GM23338 (cell line): ENCODE measurements at regions not wholly inside any gene's neighbourhood (a gene's known extent, or its start where the extent isn't known, plus 50 kb on each side); places are given as distances from the start of the nearest gene placed in this dataset.
A peak's percentile ranks its signal among the peaks of the same experiment; 100 is the strongest.

ENCODE experiments used
- ATAC-seq: fragments of 200-7000 bp; cut with Tn5 transposase; 3 replicates; pipeline ENCODE4 v1.9.1; 2020
- DNase-seq: peaks from one replicate; pipeline ENCODE4 v3.0.0-alpha.2; 2015; ENCODE audit warnings: low spot score
- H2AFZ ChIP-seq: fragments of 200-600 bp; sonication (generic); 2 replicates; pipeline ENCODE4 v1.8.0; 2016; ENCODE audit warnings: antibody characterized with exemption, mild to moderate bottlenecking, moderate library complexity
- H3F3A ChIP-seq: fragments of 200-600 bp; sonication (generic); replicated peaks from 2 replicates; pipeline ENCODE4 v1.8.0; 2017; ENCODE audit warnings: antibody characterized with exemption, mixed run types, low read depth
- H3K27ac ChIP-seq: fragments of 200-600 bp; sonication (generic); 2 replicates; pipeline ENCODE4 v1.6.1; 2016; ENCODE audit warnings: low read depth
- H3K27me3 ChIP-seq: fragments of 200-600 bp; sonication (generic); 2 replicates; pipeline ENCODE4 v1.8.0; 2016; ENCODE audit warnings: mild to moderate bottlenecking, mixed run types, moderate library complexity; ENCODE audit not compliant: insufficient read depth
- H3K36me3 ChIP-seq: fragments of 200-600 bp; sonication (generic); 2 replicates; pipeline ENCODE4 v1.8.0; 2016; ENCODE audit warnings: mild to moderate bottlenecking; ENCODE audit not compliant: insufficient read depth
- H3K4me1 ChIP-seq: fragments of 200-600 bp; sonication (generic); 2 replicates; pipeline ENCODE4 v1.8.0; 2016; ENCODE audit warnings: mild to moderate bottlenecking, moderate library complexity; ENCODE audit not compliant: insufficient read depth
- H3K4me2 ChIP-seq: fragments of 200-600 bp; sonication (generic); 2 replicates; pipeline ENCODE4 v1.7.1; 2017; ENCODE audit warnings: mixed run types
- H3K4me3 ChIP-seq: fragments of 200-600 bp; sonication (generic); 2 replicates; pipeline ENCODE4 v1.6.1; 2016; ENCODE audit warnings: mixed run types
- H3K79me2 ChIP-seq: fragments of 200-600 bp; sonication (generic); replicated peaks from 2 replicates; pipeline ENCODE4 v1.8.0; 2017; ENCODE audit warnings: mild to moderate bottlenecking; ENCODE audit not compliant: insufficient read depth
- H3K9me2 ChIP-seq: fragments of 200-600 bp; sonication (generic); 2 replicates; pipeline ENCODE4 v1.8.0; 2017; ENCODE audit not compliant: insufficient read depth
- H4K20me1 ChIP-seq: fragments of 200-600 bp; sonication (generic); replicated peaks from 2 replicates; pipeline ENCODE4 v1.8.0; 2017; ENCODE audit warnings: mild to moderate bottlenecking; ENCODE audit not compliant: insufficient read depth
- H3K27ac Mint-ChIP-seq: 2 replicates; pipeline ENCODE4 v1.8.0; 2020; ENCODE audit warnings: inconsistent platforms, mild to moderate bottlenecking, moderate library complexity, mixed read lengths
- H3K27me3 Mint-ChIP-seq: 3 replicates; pipeline ENCODE4 v1.8.0; 2022; ENCODE audit warnings: low read depth, mild to moderate bottlenecking, moderate library complexity, mixed read lengths, inconsistent platforms; ENCODE audit not compliant: insufficient read depth, poor library complexity
- H3K36me3 Mint-ChIP-seq: 3 replicates; pipeline ENCODE4 v1.8.0; 2021; ENCODE audit warnings: low read depth, mild to moderate bottlenecking, inconsistent platforms, moderate library complexity, mixed read lengths
- H3K4me1 Mint-ChIP-seq: 3 replicates; pipeline ENCODE4 v1.8.0; 2020; ENCODE audit warnings: mild to moderate bottlenecking, inconsistent platforms, mixed read lengths
- H3K4me3 Mint-ChIP-seq: 3 replicates; pipeline ENCODE4 v1.8.0; 2021; ENCODE audit warnings: moderate library complexity, mild to moderate bottlenecking, inconsistent platforms, mixed read lengths
- H3K9me3 Mint-ChIP-seq: 3 replicates; pipeline ENCODE4 v1.8.0; 2020; ENCODE audit warnings: moderate library complexity, mild to moderate bottlenecking, inconsistent platforms, mixed read lengths
- CREB1 ChIP-seq: fragments of 250-450 bp; sonication (Bioruptor Pico); IDR thresholded peaks from 2 replicates; pipeline ENCODE4 v1.5.0; 2020; ENCODE audit warnings: low read depth, mild to moderate bottlenecking, moderate library complexity
- EZH2phosphoT487 ChIP-seq: fragments of 200-600 bp; sonication (generic); IDR thresholded peaks from one replicate; pipeline ENCODE4 v1.8.1; 2018; ENCODE audit warnings: antibody characterized with exemption; ENCODE audit not compliant: unreplicated experiment
- JUNB ChIP-seq: IDR thresholded peaks from one replicate; pipeline ENCODE4 v1.6.1; 2016; ENCODE audit warnings: antibody characterized with exemption; ENCODE audit not compliant: unreplicated experiment
- NANOG ChIP-seq: IDR thresholded peaks from 2 replicates; pipeline ENCODE4 v1.6.1; 2016; ENCODE audit warnings: antibody characterized with exemption, borderline replicate concordance
- POLR2AphosphoS5 ChIP-seq: IDR thresholded peaks from 2 replicates; pipeline ENCODE4 v1.6.1; 2016; ENCODE audit warnings: antibody characterized with exemption, low read depth
- STAT1 ChIP-seq: IDR thresholded peaks from one replicate; pipeline ENCODE4 v1.6.1; 2016; ENCODE audit warnings: antibody characterized with exemption; ENCODE audit not compliant: unreplicated experiment
- ZNF114 ChIP-seq: fragments of 250-450 bp; sonication (Bioruptor Pico); IDR thresholded peaks from 2 replicates; pipeline ENCODE4 v1.5.0; 2020; ENCODE audit warnings: mild to moderate bottlenecking, moderate library complexity
- ZNF331 ChIP-seq: fragments of 250-450 bp; sonication (Bioruptor Pico); IDR thresholded peaks from 2 replicates; pipeline ENCODE4 v1.5.0; 2020; ENCODE audit warnings: low read depth, mild to moderate bottlenecking, moderate library complexity
- TF ChIP-seq, protein P1 (sequence below): IDR thresholded peaks from one replicate; pipeline ENCODE4 v1.6.1; 2018; ENCODE audit warnings: antibody characterized with exemption; ENCODE audit not compliant: unreplicated experiment
- TF ChIP-seq, protein P2 (sequence below), 2 experiments: fragments of 200-600 bp in 1 of 2; sonication (generic) in 1 of 2; conservative IDR thresholded peaks; 2 replicates each; pipeline versions ENCODE4 v1.5.1 to v1.6.1; 2016 to 2017; ENCODE audit warnings: antibody characterized with exemption in 2 of 2, low read depth in 2 of 2, mild to moderate bottlenecking in 2 of 2, moderate library complexity in 1 of 2
- TF ChIP-seq, protein P3 (sequence below): fragments of 250-450 bp; sonication (Bioruptor Pico); IDR thresholded peaks from 2 replicates; pipeline ENCODE4 v1.5.0; 2020; ENCODE audit warnings: mild to moderate bottlenecking, moderate library complexity

DNA sequence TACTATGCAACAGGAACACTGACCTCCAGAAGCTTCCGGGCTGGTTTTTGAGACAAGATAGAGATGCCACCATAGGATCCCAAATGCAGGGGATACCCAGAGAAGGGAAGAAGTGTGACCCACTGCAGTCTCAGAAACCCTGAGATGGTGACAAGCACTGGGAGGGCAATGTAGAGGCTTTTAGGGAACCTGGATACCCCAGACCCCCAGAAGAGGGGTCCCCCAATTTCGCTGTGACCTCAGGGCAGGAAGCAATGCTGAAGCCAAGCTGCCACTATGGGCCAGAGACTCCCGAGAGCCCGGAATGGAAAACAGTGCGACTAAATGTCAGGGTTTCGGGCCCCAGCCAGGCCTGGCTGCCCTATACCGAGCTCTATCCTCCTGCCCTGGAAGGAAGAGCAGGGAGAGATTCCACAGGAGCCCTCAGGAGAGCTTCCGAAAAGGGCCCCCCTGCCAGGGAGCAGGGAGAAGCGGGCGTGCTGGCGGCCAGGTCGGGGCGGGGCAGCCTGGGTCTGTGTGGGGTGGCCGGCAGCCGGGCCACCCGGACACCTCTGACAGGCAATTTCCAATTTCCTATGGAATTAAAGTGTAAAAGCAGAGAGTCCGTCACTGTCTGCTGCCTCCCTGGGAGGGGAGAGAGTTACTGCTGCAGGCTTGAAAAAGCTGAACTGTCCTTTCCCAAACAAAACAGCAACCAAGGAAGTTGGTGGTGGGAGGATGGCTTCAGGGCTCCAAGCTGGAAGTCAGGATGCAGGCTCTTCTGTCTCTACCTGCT lies 154.2 kb downstream of the FGF18 start:
- Mint-ChIP-seq H3K27ac (no peak overlapping the region), H3K27me3 (peaks cover 8% of the 10 kb centered on the region), H3K4me1 (peaks cover 17% of the 10 kb centered on the region), H3K9me3 (peaks cover 36% of the 10 kb centered on the region), H3K4me3 (no peak overlapping the region), H3K36me3 (peaks cover 15% of the 10 kb centered on the region)
- no peaks in the 10 kb centered on the region for H3K36me3 ChIP-seq
- no peak overlapping the region for H3K4me2 ChIP-seq
- H3K4me3 ChIP-seq = no peak overlapping the region
- H3K9me2 ChIP-seq = no peaks in the 10 kb centered on the region
- TF ChIP-seq EZH2phosphoT487 (no peak), POLR2AphosphoS5 (no peak), STAT1 (no peak), CREB1 (CRISPR knock-in tag) (no peak), JUNB (no peak), NANOG (no peak), ZNF331 (CRISPR knock-in tag) (no peak), ZNF114 (no peak)
- ATAC-seq (peak; percentile 54), DNase-seq (no peak)
- H4K20me1 ChIP-seq = no peaks in the 10 kb centered on the region
- H3K79me2 ChIP-seq = no peaks in the 10 kb centered on the region
- no peak overlapping the region for H3K27ac ChIP-seq
- peak overlapping the region; percentile 66; the same call in 1 of the 2 replicates for H2AFZ ChIP-seq
- H3K27me3 ChIP-seq = no peaks in the 10 kb centered on the region
- no peaks in the 10 kb centered on the region for H3F3A ChIP-seq
- H3K4me1 ChIP-seq = peaks cover 6% of the 10 kb centered on the region; the same call in 1 of the 2 replicates

DNA sequence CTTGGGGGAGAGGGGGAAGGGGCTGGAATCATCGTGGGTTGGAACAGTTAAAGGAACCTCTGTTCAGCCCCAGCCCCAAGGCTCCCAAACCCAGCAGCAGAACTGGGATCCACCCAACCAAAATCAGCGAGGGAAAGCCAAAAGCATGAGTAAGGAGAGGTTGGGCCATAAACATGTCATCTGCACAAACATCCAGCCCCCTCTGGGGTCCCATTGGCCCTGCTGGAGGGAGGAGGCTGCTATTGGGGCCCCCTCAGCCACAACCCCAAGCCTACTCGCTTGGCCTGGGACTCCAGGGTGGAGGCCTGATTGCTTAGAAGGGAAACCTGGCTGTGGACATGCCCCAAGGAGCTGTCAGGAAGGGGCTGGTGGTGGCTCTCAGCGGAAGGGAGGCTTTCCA lies 154.9 kb downstream of the FGF18 start:
- no peak for DNase-seq
- ATAC-seq = no peak
- Histone ChIP-seq H4K20me1 (no peaks in the 10 kb centered on the region), H3K36me3 (no peaks in the 10 kb centered on the region), H3K27me3 (no peaks in the 10 kb centered on the region), H3K4me2 (no peak overlapping the region), H3K4me1 (peaks cover 6% of the 10 kb centered on the region; the same call in 1 of the 2 replicates), H3K4me3 (no peak overlapping the region), H3K27ac (no peak overlapping the region), H3K9me2 (no peaks in the 10 kb centered on the region), H2AFZ (no peak overlapping the region), H3F3A (no peaks in the 10 kb centered on the region), H3K79me2 (no peaks in the 10 kb centered on the region)
- Mint-ChIP-seq H3K36me3 (peaks cover 8% of the 10 kb centered on the region; the same call in 2 of the 3 replicates), H3K9me3 (peaks cover 28% of the 10 kb centered on the region), H3K27me3 (peaks cover 8% of the 10 kb centered on the region), H3K4me3 (no peak overlapping the region), H3K27ac (no peak overlapping the region), H3K4me1 (peaks cover 16% of the 10 kb centered on the region)
- TF ChIP-seq, protein P1, sequence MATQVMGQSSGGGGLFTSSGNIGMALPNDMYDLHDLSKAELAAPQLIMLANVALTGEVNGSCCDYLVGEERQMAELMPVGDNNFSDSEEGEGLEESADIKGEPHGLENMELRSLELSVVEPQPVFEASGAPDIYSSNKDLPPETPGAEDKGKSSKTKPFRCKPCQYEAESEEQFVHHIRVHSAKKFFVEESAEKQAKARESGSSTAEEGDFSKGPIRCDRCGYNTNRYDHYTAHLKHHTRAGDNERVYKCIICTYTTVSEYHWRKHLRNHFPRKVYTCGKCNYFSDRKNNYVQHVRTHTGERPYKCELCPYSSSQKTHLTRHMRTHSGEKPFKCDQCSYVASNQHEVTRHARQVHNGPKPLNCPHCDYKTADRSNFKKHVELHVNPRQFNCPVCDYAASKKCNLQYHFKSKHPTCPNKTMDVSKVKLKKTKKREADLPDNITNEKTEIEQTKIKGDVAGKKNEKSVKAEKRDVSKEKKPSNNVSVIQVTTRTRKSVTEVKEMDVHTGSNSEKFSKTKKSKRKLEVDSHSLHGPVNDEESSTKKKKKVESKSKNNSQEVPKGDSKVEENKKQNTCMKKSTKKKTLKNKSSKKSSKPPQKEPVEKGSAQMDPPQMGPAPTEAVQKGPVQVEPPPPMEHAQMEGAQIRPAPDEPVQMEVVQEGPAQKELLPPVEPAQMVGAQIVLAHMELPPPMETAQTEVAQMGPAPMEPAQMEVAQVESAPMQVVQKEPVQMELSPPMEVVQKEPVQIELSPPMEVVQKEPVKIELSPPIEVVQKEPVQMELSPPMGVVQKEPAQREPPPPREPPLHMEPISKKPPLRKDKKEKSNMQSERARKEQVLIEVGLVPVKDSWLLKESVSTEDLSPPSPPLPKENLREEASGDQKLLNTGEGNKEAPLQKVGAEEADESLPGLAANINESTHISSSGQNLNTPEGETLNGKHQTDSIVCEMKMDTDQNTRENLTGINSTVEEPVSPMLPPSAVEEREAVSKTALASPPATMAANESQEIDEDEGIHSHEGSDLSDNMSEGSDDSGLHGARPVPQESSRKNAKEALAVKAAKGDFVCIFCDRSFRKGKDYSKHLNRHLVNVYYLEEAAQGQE = no peak
- TF ChIP-seq, protein P2, sequence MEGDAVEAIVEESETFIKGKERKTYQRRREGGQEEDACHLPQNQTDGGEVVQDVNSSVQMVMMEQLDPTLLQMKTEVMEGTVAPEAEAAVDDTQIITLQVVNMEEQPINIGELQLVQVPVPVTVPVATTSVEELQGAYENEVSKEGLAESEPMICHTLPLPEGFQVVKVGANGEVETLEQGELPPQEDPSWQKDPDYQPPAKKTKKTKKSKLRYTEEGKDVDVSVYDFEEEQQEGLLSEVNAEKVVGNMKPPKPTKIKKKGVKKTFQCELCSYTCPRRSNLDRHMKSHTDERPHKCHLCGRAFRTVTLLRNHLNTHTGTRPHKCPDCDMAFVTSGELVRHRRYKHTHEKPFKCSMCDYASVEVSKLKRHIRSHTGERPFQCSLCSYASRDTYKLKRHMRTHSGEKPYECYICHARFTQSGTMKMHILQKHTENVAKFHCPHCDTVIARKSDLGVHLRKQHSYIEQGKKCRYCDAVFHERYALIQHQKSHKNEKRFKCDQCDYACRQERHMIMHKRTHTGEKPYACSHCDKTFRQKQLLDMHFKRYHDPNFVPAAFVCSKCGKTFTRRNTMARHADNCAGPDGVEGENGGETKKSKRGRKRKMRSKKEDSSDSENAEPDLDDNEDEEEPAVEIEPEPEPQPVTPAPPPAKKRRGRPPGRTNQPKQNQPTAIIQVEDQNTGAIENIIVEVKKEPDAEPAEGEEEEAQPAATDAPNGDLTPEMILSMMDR (conservative IDR thresholded peaks at IDR 0.05; ENCODE audit: low read depth in 2 of 2) = no peak
- no peak for TF ChIP-seq ZNF331 (CRISPR knock-in tag)
- TF ChIP-seq, protein P3, sequence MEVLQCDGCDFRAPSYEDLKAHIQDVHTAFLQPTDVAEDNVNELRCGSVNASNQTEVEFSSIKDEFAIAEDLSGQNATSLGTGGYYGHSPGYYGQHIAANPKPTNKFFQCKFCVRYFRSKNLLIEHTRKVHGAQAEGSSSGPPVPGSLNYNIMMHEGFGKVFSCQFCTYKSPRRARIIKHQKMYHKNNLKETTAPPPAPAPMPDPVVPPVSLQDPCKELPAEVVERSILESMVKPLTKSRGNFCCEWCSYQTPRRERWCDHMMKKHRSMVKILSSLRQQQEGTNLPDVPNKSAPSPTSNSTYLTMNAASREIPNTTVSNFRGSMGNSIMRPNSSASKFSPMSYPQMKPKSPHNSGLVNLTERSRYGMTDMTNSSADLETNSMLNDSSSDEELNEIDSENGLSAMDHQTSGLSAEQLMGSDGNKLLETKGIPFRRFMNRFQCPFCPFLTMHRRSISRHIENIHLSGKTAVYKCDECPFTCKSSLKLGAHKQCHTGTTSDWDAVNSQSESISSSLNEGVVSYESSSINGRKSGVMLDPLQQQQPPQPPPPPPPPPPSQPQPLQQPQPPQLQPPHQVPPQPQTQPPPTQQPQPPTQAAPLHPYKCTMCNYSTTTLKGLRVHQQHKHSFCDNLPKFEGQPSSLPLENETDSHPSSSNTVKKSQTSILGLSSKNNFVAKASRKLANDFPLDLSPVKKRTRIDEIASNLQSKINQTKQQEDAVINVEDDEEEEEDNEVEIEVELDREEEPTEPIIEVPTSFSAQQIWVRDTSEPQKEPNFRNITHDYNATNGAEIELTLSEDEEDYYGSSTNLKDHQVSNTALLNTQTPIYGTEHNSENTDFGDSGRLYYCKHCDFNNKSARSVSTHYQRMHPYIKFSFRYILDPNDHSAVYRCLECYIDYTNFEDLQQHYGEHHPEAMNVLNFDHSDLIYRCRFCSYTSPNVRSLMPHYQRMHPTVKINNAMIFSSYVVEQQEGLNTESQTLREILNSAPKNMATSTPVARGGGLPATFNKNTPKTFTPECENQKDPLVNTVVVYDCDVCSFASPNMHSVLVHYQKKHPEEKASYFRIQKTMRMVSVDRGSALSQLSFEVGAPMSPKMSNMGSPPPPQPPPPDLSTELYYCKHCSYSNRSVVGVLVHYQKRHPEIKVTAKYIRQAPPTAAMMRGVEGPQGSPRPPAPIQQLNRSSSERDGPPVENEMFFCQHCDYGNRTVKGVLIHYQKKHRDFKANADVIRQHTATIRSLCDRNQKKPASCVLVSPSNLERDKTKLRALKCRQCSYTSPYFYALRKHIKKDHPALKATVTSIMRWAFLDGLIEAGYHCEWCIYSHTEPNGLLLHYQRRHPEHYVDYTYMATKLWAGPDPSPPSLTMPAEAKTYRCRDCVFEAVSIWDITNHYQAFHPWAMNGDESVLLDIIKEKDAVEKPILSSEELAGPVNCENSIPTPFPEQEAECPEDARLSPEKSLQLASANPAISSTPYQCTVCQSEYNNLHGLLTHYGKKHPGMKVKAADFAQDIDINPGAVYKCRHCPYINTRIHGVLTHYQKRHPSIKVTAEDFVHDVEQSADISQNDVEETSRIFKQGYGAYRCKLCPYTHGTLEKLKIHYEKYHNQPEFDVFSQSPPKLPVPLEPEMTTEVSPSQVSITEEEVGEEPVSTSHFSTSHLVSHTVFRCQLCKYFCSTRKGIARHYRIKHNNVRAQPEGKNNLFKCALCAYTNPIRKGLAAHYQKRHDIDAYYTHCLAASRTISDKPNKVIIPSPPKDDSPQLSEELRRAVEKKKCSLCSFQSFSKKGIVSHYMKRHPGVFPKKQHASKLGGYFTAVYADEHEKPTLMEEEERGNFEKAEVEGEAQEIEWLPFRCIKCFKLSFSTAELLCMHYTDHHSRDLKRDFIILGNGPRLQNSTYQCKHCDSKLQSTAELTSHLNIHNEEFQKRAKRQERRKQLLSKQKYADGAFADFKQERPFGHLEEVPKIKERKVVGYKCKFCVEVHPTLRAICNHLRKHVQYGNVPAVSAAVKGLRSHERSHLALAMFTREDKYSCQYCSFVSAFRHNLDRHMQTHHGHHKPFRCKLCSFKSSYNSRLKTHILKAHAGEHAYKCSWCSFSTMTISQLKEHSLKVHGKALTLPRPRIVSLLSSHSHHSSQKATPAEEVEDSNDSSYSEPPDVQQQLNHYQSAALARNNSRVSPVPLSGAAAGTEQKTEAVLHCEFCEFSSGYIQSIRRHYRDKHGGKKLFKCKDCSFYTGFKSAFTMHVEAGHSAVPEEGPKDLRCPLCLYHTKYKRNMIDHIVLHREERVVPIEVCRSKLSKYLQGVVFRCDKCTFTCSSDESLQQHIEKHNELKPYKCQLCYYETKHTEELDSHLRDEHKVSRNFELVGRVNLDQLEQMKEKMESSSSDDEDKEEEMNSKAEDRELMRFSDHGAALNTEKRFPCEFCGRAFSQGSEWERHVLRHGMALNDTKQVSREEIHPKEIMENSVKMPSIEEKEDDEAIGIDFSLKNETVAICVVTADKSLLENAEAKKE (CRISPR knock-in tag) = no peak
